ENCODE measurements at regions not wholly inside any gene's neighbourhood (a gene's known extent, or its start where the extent isn't known, plus 50 kb on each side); places are given as distances from the start of the nearest gene placed in this dataset.
"Not testable (repeated sequence)": the region's sequence is repeated elsewhere in the genome, so short reads cannot be mapped to it uniquely, and the experiment has no call there.

DNA sequence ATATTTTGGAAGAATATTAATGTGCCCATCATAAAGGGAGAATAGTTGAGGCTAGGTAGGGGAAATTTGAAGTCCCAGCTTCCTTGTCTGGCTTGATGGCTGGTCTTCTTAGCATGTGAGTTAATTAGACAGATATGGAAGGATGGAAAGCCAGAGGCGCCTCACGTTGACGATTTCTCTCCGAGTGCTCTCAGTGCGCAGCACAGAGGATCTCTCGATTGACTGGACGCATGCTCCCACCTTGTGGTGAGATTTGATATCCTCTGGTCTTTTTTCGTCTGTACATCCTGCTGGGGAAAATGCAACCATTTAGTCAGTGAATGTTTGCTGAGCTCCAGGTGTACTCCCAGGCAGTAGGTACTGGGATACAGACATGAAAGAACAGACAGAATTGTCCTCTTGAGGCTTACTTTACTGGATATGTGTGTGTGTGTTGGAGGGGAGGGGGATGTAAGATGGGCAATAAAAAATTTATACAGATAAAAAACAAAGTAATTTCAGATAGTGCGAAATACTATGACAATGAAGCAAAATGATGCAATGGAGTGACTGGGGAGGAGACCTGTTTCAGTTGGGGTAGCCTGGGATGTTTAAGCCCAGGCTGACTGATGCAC is 66.9 kb upstream of the ZNG1B start:
- H3K36me3 ChIP-seq (ENCODE audit: insufficient read depth, low read length), result no peaks in the 10 kb centered on the region
- no peak for TF ChIP-seq EZH2 (IDR thresholded peaks at IDR 0.05; ENCODE audit: borderline replicate concordance, low read length)
- TF ChIP-seq, protein P1, sequence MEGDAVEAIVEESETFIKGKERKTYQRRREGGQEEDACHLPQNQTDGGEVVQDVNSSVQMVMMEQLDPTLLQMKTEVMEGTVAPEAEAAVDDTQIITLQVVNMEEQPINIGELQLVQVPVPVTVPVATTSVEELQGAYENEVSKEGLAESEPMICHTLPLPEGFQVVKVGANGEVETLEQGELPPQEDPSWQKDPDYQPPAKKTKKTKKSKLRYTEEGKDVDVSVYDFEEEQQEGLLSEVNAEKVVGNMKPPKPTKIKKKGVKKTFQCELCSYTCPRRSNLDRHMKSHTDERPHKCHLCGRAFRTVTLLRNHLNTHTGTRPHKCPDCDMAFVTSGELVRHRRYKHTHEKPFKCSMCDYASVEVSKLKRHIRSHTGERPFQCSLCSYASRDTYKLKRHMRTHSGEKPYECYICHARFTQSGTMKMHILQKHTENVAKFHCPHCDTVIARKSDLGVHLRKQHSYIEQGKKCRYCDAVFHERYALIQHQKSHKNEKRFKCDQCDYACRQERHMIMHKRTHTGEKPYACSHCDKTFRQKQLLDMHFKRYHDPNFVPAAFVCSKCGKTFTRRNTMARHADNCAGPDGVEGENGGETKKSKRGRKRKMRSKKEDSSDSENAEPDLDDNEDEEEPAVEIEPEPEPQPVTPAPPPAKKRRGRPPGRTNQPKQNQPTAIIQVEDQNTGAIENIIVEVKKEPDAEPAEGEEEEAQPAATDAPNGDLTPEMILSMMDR (IDR thresholded peaks at IDR 0.05; ENCODE audit: low read length), result peak; percentile 57; the same call in 1 of the 2 replicates
- H3K4me2 ChIP-seq (ENCODE audit: low read length), result no peak overlapping the region
- no peak overlapping the region for H3K27ac ChIP-seq (ENCODE audit: low read depth, low read length, poor library complexity, severe bottlenecking)
- no peak overlapping the region for H2AFZ ChIP-seq (ENCODE audit: low read length)
- no peak overlapping the region for H3K9ac ChIP-seq (ENCODE audit: low read length)
- no peaks in the 10 kb centered on the region for H3F3A ChIP-seq (ENCODE audit: insufficient read depth, low read length)
- H3K9me3 ChIP-seq (ENCODE audit: low read length), result no peaks in the 10 kb centered on the region
- H3K4me3 ChIP-seq (ENCODE audit: low read depth, low read length, poor library complexity, severe bottlenecking), result no peak overlapping the region
- no peaks in the 10 kb centered on the region for H4K20me1 ChIP-seq (ENCODE audit: insufficient read depth, low read length)
- H3K9me2 ChIP-seq (ENCODE audit: low read depth, low read length), result no peaks in the 10 kb centered on the region
- no peaks in the 10 kb centered on the region for H3K27me3 ChIP-seq (ENCODE audit: insufficient read depth, low read length)
- H3K4me1 ChIP-seq (ENCODE audit: insufficient read depth, low read length, severe bottlenecking), result no peaks in the 10 kb centered on the region
- no peaks in the 10 kb centered on the region for H3K79me2 ChIP-seq (ENCODE audit: insufficient read depth, low read length)

DNA sequence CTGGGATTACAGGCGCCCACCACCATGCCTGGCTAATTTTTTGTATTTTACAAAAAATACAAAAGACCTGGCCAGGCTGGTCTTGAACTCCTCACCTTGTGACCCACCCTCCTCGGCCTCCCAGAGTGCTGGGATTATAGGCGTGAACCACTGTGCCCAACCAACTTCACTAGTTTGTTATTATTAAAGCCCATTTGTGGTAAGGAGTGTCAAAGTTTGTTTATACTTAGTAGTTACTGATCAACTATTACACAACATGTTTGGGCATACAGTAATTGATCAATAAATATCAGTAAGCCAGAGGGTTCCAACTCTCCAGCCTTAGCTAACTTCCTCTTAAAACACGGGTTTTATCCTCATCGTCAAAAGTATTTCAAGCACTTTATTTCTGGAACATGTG is 67.5 kb upstream of the ZNG1B start:
- H3F3A ChIP-seq (ENCODE audit: insufficient read depth, low read length), result no peaks in the 10 kb centered on the region
- H3K79me2 ChIP-seq (ENCODE audit: insufficient read depth, low read length), result no peaks in the 10 kb centered on the region
- no peaks in the 10 kb centered on the region for H3K27me3 ChIP-seq (ENCODE audit: insufficient read depth, low read length)
- no peaks in the 10 kb centered on the region for H3K4me1 ChIP-seq (ENCODE audit: insufficient read depth, low read length, severe bottlenecking)
- no peaks in the 10 kb centered on the region for H3K9me3 ChIP-seq (ENCODE audit: low read length)
- no peak overlapping the region for H3K9ac ChIP-seq (ENCODE audit: low read length)
- no peaks in the 10 kb centered on the region for H3K9me2 ChIP-seq (ENCODE audit: low read depth, low read length)
- H3K4me3 ChIP-seq (ENCODE audit: low read depth, low read length, poor library complexity, severe bottlenecking), result no peak overlapping the region
- H2AFZ ChIP-seq (ENCODE audit: low read length), result no peak overlapping the region
- no peak for TF ChIP-seq EZH2 (IDR thresholded peaks at IDR 0.05; ENCODE audit: borderline replicate concordance, low read length)
- TF ChIP-seq, protein P1 (IDR thresholded peaks at IDR 0.05; ENCODE audit: low read length), result no peak
- no peaks in the 10 kb centered on the region for H3K36me3 ChIP-seq (ENCODE audit: insufficient read depth, low read length)
- H3K4me2 ChIP-seq (ENCODE audit: low read length), result no peak overlapping the region
- no peak overlapping the region for H3K27ac ChIP-seq (ENCODE audit: low read depth, low read length, poor library complexity, severe bottlenecking)
- H4K20me1 ChIP-seq (ENCODE audit: insufficient read depth, low read length), result no peaks in the 10 kb centered on the region

DNA sequence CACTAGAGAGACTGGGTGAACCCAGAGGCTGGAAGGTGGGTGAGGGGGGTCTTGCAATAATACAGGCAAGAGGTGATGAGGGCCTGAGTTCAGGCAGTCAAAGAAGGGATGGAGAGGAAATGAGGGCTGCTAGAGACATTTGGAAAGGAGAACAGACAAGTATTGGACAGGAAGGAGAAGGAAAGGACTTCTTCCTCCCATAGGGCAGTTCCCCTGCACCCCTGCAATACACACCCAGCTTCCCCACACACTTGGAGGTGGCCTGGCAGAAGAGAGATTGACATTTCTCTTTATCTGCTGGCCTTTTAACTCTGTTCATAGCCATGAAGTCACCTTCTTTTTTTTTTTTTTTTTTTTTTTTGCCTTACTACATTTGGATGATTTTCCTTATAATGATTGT is 68.9 kb upstream of the ZNG1B start:
- H3K9me2 ChIP-seq (ENCODE audit: low read depth, low read length); H3K4me2 ChIP-seq (ENCODE audit: low read length); H4K20me1 ChIP-seq (ENCODE audit: insufficient read depth, low read length); H3K79me2 ChIP-seq (ENCODE audit: insufficient read depth, low read length); H3K9me3 ChIP-seq (ENCODE audit: low read length); H3K9ac ChIP-seq (ENCODE audit: low read length); H3K4me1 ChIP-seq (ENCODE audit: insufficient read depth, low read length, severe bottlenecking); H3K36me3 ChIP-seq (ENCODE audit: insufficient read depth, low read length); H3K27ac ChIP-seq (ENCODE audit: low read depth, low read length, poor library complexity, severe bottlenecking); H3K27me3 ChIP-seq (ENCODE audit: insufficient read depth, low read length); H3K4me3 ChIP-seq (ENCODE audit: low read depth, low read length, poor library complexity, severe bottlenecking); H3F3A ChIP-seq (ENCODE audit: insufficient read depth, low read length); H2AFZ ChIP-seq (ENCODE audit: low read length): not testable (repeated sequence)

DNA sequence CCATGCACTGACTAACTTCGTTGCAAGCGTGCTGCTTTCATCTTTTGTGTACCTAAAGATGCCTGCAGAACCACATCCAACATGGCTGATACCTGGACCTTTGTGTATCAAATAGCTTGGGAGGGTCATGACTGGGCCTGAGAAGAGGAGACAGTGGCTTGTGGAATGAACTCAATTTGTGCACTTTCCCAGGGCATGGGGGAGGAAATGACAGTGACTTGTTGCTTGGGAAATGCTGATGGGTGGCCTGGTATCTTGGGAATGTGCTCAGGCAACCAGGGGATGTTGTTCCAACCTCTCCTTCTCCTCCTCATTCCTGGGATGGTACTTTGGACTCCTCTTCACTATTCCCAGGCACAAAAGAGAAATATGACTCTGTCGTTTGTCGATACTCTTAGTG is 70.7 kb upstream of the ZNG1B start:
- not testable (repeated sequence) for H3K36me3 ChIP-seq (ENCODE audit: insufficient read depth, low read length); H3K4me1 ChIP-seq (ENCODE audit: insufficient read depth, low read length, severe bottlenecking); H3K27me3 ChIP-seq (ENCODE audit: insufficient read depth, low read length); H3F3A ChIP-seq (ENCODE audit: insufficient read depth, low read length); H2AFZ ChIP-seq (ENCODE audit: low read length); H3K9ac ChIP-seq (ENCODE audit: low read length); H4K20me1 ChIP-seq (ENCODE audit: insufficient read depth, low read length); H3K4me2 ChIP-seq (ENCODE audit: low read length); H3K9me3 ChIP-seq (ENCODE audit: low read length); H3K79me2 ChIP-seq (ENCODE audit: insufficient read depth, low read length); H3K4me3 ChIP-seq (ENCODE audit: low read depth, low read length, poor library complexity, severe bottlenecking); H3K27ac ChIP-seq (ENCODE audit: low read depth, low read length, poor library complexity, severe bottlenecking); H3K9me2 ChIP-seq (ENCODE audit: low read depth, low read length)

DNA sequence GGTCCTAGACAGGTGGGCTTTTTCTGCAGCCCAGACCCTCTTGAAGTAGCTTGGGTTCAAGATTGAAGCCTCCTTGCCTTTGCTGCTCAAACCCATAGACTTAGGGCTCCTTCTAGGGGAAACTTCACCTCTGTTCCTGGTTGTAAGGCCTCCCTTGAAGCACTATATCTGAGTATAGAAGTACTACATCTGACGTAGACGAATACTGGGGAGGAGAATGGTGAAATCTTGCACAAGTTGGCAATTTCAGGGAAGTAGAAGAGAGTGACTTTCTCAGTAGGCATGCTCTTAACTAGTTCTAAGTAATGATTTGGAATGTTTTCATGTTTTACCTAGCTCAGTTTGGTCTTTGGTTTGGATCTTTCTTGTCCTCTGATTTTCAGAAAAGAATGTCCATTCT is 71.7 kb upstream of the ZNG1B start:
- H3K4me3 ChIP-seq (ENCODE audit: low read depth, low read length, poor library complexity, severe bottlenecking); H2AFZ ChIP-seq (ENCODE audit: low read length); H4K20me1 ChIP-seq (ENCODE audit: insufficient read depth, low read length); H3K36me3 ChIP-seq (ENCODE audit: insufficient read depth, low read length); H3K4me1 ChIP-seq (ENCODE audit: insufficient read depth, low read length, severe bottlenecking); H3K27ac ChIP-seq (ENCODE audit: low read depth, low read length, poor library complexity, severe bottlenecking); H3K9ac ChIP-seq (ENCODE audit: low read length); H3K27me3 ChIP-seq (ENCODE audit: insufficient read depth, low read length); H3K79me2 ChIP-seq (ENCODE audit: insufficient read depth, low read length); H3K9me3 ChIP-seq (ENCODE audit: low read length); H3K9me2 ChIP-seq (ENCODE audit: low read depth, low read length); H3F3A ChIP-seq (ENCODE audit: insufficient read depth, low read length); H3K4me2 ChIP-seq (ENCODE audit: low read length): not testable (repeated sequence)

DNA sequence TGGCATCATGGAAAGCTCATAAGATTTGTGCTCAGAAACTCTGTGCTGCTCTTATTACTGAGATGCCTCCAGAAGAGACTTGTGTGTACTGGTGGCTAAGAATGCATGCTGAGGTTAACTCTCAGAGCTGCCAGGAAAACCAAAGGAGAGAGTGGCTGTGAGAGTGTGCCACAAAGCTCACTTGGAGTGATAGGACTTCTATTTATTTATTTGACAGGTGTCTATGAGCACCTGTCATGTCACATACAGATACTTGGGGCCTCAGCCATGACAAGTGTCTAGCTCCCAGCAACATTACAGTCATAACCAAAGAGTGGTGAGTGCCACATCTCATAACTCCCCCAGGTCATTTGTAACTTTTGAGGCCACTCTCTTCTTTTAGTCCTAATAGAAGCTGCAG is 72.2 kb upstream of the ZNG1B start:
- not testable (repeated sequence) for H3K4me2 ChIP-seq (ENCODE audit: low read length); H3K27ac ChIP-seq (ENCODE audit: low read depth, low read length, poor library complexity, severe bottlenecking); H4K20me1 ChIP-seq (ENCODE audit: insufficient read depth, low read length); H3F3A ChIP-seq (ENCODE audit: insufficient read depth, low read length); H3K27me3 ChIP-seq (ENCODE audit: insufficient read depth, low read length); H3K9me3 ChIP-seq (ENCODE audit: low read length); H3K79me2 ChIP-seq (ENCODE audit: insufficient read depth, low read length); H3K36me3 ChIP-seq (ENCODE audit: insufficient read depth, low read length); H3K4me1 ChIP-seq (ENCODE audit: insufficient read depth, low read length, severe bottlenecking); H3K4me3 ChIP-seq (ENCODE audit: low read depth, low read length, poor library complexity, severe bottlenecking); H3K9me2 ChIP-seq (ENCODE audit: low read depth, low read length); H3K9ac ChIP-seq (ENCODE audit: low read length); H2AFZ ChIP-seq (ENCODE audit: low read length)
